ENCODE measurements at regions not wholly inside any gene's neighbourhood (a gene's known extent, or its start where the extent isn't known, plus 50 kb on each side); places are given as distances from the start of the nearest gene placed in this dataset.

DNA sequence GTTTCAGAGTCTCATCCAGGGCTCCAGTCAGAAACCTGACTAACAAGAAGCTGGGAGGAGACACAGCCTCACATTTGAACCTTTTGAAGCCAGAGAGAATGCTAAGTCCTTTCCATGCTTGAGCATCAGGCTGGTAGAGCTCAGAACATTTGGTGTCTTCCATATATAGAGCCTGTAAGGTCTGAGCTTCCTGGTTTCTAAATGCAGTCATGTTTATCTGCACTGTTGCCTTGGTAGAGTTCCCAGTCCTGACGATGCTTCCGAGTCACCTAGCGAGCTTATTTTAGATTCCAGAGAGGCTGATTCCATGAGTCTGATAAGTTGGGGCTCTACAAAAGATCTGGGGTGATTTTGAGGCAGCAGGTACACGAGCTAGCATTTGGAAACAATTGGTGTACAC is 68.4 kb upstream of the SORL1 start:
- H3K27ac ChIP-seq, result no peak overlapping the region
- TF ChIP-seq ZFX (IDR thresholded peaks at IDR 0.05; ENCODE audit: borderline replicate concordance), result no peak
- TF ChIP-seq, protein P1, sequence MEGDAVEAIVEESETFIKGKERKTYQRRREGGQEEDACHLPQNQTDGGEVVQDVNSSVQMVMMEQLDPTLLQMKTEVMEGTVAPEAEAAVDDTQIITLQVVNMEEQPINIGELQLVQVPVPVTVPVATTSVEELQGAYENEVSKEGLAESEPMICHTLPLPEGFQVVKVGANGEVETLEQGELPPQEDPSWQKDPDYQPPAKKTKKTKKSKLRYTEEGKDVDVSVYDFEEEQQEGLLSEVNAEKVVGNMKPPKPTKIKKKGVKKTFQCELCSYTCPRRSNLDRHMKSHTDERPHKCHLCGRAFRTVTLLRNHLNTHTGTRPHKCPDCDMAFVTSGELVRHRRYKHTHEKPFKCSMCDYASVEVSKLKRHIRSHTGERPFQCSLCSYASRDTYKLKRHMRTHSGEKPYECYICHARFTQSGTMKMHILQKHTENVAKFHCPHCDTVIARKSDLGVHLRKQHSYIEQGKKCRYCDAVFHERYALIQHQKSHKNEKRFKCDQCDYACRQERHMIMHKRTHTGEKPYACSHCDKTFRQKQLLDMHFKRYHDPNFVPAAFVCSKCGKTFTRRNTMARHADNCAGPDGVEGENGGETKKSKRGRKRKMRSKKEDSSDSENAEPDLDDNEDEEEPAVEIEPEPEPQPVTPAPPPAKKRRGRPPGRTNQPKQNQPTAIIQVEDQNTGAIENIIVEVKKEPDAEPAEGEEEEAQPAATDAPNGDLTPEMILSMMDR (IDR thresholded peaks at IDR 0.05), result no peak

- no peak for TF ChIP-seq ZFX (IDR thresholded peaks at IDR 0.05; ENCODE audit: borderline replicate concordance)
- TF ChIP-seq, protein P1 (IDR thresholded peaks at IDR 0.05), result no peak
- no peak overlapping the region for H3K27ac ChIP-seq
These were observed 66.4 kb upstream of the SORL1 start for GRCh38 chr11:121385688-121386087.
